ENCODE measurements at regions not wholly inside any gene's neighbourhood (a gene's known extent, or its start where the extent isn't known, plus 50 kb on each side); places are given as distances from the start of the nearest gene placed in this dataset.
"Not testable (repeated sequence)": the region's sequence is repeated elsewhere in the genome, so short reads cannot be mapped to it uniquely, and the experiment has no call there.

GRCh38 chr21:20459838-20460237 is 538.4 kb upstream of the NCAM2 start:
- Histone ChIP-seq H4K91ac (ENCODE audit: low read depth, low read length) (no peak overlapping the region), H3K14ac (ENCODE audit: low read length) (no peak overlapping the region), H4K8ac (ENCODE audit: low read depth, low read length) (no peak overlapping the region), H3K27me3 (ENCODE audit: insufficient read depth, low read length) (no peaks in the 10 kb centered on the region), H3K18ac (ENCODE audit: low read length) (no peak overlapping the region), H3K79me2 (ENCODE audit: control insufficient read depth, insufficient read depth, low read length, poor library complexity) (no peaks in the 10 kb centered on the region), H2BK5ac (ENCODE audit: low read depth, low read length, poor library complexity) (no peak overlapping the region), H3K4me1 (ENCODE audit: control insufficient read depth in 1 of 2, insufficient read depth in 2 of 2, low read length in 2 of 2) (peaks cover 3 to 4% of the 10 kb centered on the region in 2 experiments), H3K9ac (ENCODE audit: low read length) (no peak overlapping the region), H4K12ac (ENCODE audit: low read depth, low read length) (no peak overlapping the region), H2BK12ac (ENCODE audit: low read length) (no peak overlapping the region), H3K4me3 (ENCODE audit: low read depth, low read length) (no peak overlapping the region), H3K4me2 (ENCODE audit: low read length) (no peak overlapping the region), H3K36me3 (ENCODE audit: control insufficient read depth in 1 of 2, insufficient read depth in 2 of 2, low read length in 2 of 2) (no peaks in the 10 kb centered on the region), H2AK5ac (ENCODE audit: low read length) (no peak overlapping the region), H3K79me1 (ENCODE audit: low read length) (no peaks in the 10 kb centered on the region), H3K9me3 (ENCODE audit: insufficient read depth, low read depth, low read length) (no peaks in the 10 kb centered on the region), H2BK120ac (ENCODE audit: insufficient read depth, low read length, poor library complexity) (no peak overlapping the region), H3K23ac (ENCODE audit: low read length) (no peak overlapping the region), H2AFZ (ENCODE audit: insufficient read depth, low read length, poor library complexity) (no peak overlapping the region), H3K27ac (ENCODE audit: low read depth, low read length) (no peak overlapping the region), H3K4ac (ENCODE audit: low read depth, low read length) (no peak overlapping the region)
- no CpG with 5 or more reads among the region's 4 CpGs for WGBS (ENCODE audit: extremely low coverage, insufficient coverage, insufficient read length)
- DNase-seq: no peak

GRCh38 chr21:20463362-20463761 is 534.8 kb upstream of the NCAM2 start:
- DNase-seq: no peak
- no peaks in the 10 kb centered on the region for H3K79me1 ChIP-seq (ENCODE audit: low read length)
- no peak overlapping the region for H2BK120ac ChIP-seq (ENCODE audit: insufficient read depth, low read length, poor library complexity)
- no peak overlapping the region for H3K9ac ChIP-seq (ENCODE audit: low read length)
- H4K8ac ChIP-seq (ENCODE audit: low read depth, low read length): no peak overlapping the region
- no peak overlapping the region for H3K4me2 ChIP-seq (ENCODE audit: low read length)
- H2AFZ ChIP-seq (ENCODE audit: insufficient read depth, low read length, poor library complexity): no peak overlapping the region
- H3K18ac ChIP-seq (ENCODE audit: low read length): no peak overlapping the region
- H3K79me2 ChIP-seq (ENCODE audit: control insufficient read depth, insufficient read depth, low read length, poor library complexity): no peaks in the 10 kb centered on the region
- H3K27ac ChIP-seq (ENCODE audit: low read depth, low read length): no peak overlapping the region
- H2BK5ac ChIP-seq (ENCODE audit: low read depth, low read length, poor library complexity): no peak overlapping the region
- no peak overlapping the region for H4K12ac ChIP-seq (ENCODE audit: low read depth, low read length)
- no peak overlapping the region for H3K4me3 ChIP-seq (ENCODE audit: low read depth, low read length)
- no peak overlapping the region for H3K4ac ChIP-seq (ENCODE audit: low read depth, low read length)
- H3K23ac ChIP-seq (ENCODE audit: low read length): no peak overlapping the region
- H3K36me3 ChIP-seq (ENCODE audit: control insufficient read depth in 1 of 2, insufficient read depth in 2 of 2, low read length in 2 of 2): no peaks in the 10 kb centered on the region
- no peak overlapping the region for H4K91ac ChIP-seq (ENCODE audit: low read depth, low read length)
- no peak overlapping the region for H3K14ac ChIP-seq (ENCODE audit: low read length)
- no peak overlapping the region for H2AK5ac ChIP-seq (ENCODE audit: low read length)
- H2BK12ac ChIP-seq (ENCODE audit: low read length): no peak overlapping the region
- peaks cover 3 to 4% of the 10 kb centered on the region in 2 experiments for H3K4me1 ChIP-seq (ENCODE audit: control insufficient read depth in 1 of 2, insufficient read depth in 2 of 2, low read length in 2 of 2)
- H3K27me3 ChIP-seq (ENCODE audit: insufficient read depth, low read length): no peaks in the 10 kb centered on the region
- H3K9me3 ChIP-seq (ENCODE audit: insufficient read depth, low read depth, low read length): no peaks in the 10 kb centered on the region

GRCh38 chr21:20469361-20469760 is 528.8 kb upstream of the NCAM2 start:
- Histone ChIP-seq H4K8ac (ENCODE audit: low read depth, low read length) (no peak overlapping the region), H3K4me1 (ENCODE audit: control insufficient read depth in 1 of 2, insufficient read depth in 2 of 2, low read length in 2 of 2) (no peaks in the 10 kb centered on the region), H3K36me3 (ENCODE audit: control insufficient read depth in 1 of 2, insufficient read depth in 2 of 2, low read length in 2 of 2) (no peaks in the 10 kb centered on the region), H2BK120ac (ENCODE audit: insufficient read depth, low read length, poor library complexity) (no peak overlapping the region), H3K18ac (ENCODE audit: low read length) (no peak overlapping the region), H3K9ac (ENCODE audit: low read length) (no peak overlapping the region), H2BK12ac (ENCODE audit: low read length) (no peak overlapping the region), H3K14ac (ENCODE audit: low read length) (no peak overlapping the region), H3K79me1 (ENCODE audit: low read length) (no peaks in the 10 kb centered on the region), H3K27me3 (ENCODE audit: insufficient read depth, low read length) (no peaks in the 10 kb centered on the region), H4K91ac (ENCODE audit: low read depth, low read length) (no peak overlapping the region), H3K79me2 (ENCODE audit: control insufficient read depth, insufficient read depth, low read length, poor library complexity) (no peaks in the 10 kb centered on the region), H3K4me3 (ENCODE audit: low read depth, low read length) (no peak overlapping the region), H3K4me2 (ENCODE audit: low read length) (no peak overlapping the region), H3K4ac (ENCODE audit: low read depth, low read length) (no peak overlapping the region), H3K23ac (ENCODE audit: low read length) (no peak overlapping the region), H2AK5ac (ENCODE audit: low read length) (no peak overlapping the region), H2AFZ (ENCODE audit: insufficient read depth, low read length, poor library complexity) (no peak overlapping the region), H2BK5ac (ENCODE audit: low read depth, low read length, poor library complexity) (no peak overlapping the region), H3K9me3 (ENCODE audit: insufficient read depth, low read depth, low read length) (no peaks in the 10 kb centered on the region), H4K12ac (ENCODE audit: low read depth, low read length) (no peak overlapping the region), H3K27ac (ENCODE audit: low read depth, low read length) (no peak overlapping the region)
- no CpG with 5 or more reads among the region's 4 CpGs for WGBS (ENCODE audit: extremely low coverage, insufficient coverage, insufficient read length)
- DNase-seq: no peak

GRCh38 chr21:20486303-20486702 is 511.9 kb upstream of the NCAM2 start:
- Histone ChIP-seq H4K12ac (ENCODE audit: low read depth, low read length) (no peak overlapping the region), H3K27ac (ENCODE audit: low read depth, low read length) (no peak overlapping the region)

GRCh38 chr21:20502915-20503314 is 495.3 kb upstream of the NCAM2 start:
- not testable (repeated sequence) for H3K14ac ChIP-seq (ENCODE audit: low read length); H2BK120ac ChIP-seq (ENCODE audit: insufficient read depth, low read length, poor library complexity); H3K4me2 ChIP-seq (ENCODE audit: low read length); H4K12ac ChIP-seq (ENCODE audit: low read depth, low read length); H3K9ac ChIP-seq (ENCODE audit: low read length); H4K91ac ChIP-seq (ENCODE audit: low read depth, low read length); H2AFZ ChIP-seq (ENCODE audit: insufficient read depth, low read length, poor library complexity); H3K36me3 ChIP-seq (ENCODE audit: control insufficient read depth in 1 of 2, insufficient read depth in 2 of 2, low read length in 2 of 2); H3K27me3 ChIP-seq (ENCODE audit: insufficient read depth, low read length); H3K79me2 ChIP-seq (ENCODE audit: control insufficient read depth, insufficient read depth, low read length, poor library complexity); H4K8ac ChIP-seq (ENCODE audit: low read depth, low read length); H3K18ac ChIP-seq (ENCODE audit: low read length); H3K4ac ChIP-seq (ENCODE audit: low read depth, low read length); H2AK5ac ChIP-seq (ENCODE audit: low read length); H3K23ac ChIP-seq (ENCODE audit: low read length); H3K9me3 ChIP-seq (ENCODE audit: insufficient read depth, low read depth, low read length); H2BK12ac ChIP-seq (ENCODE audit: low read length); H3K4me1 ChIP-seq (ENCODE audit: control insufficient read depth in 1 of 2, insufficient read depth in 2 of 2, low read length in 2 of 2); DNase-seq; H3K27ac ChIP-seq (ENCODE audit: low read depth, low read length); H3K79me1 ChIP-seq (ENCODE audit: low read length); H3K4me3 ChIP-seq (ENCODE audit: low read depth, low read length); H2BK5ac ChIP-seq (ENCODE audit: low read depth, low read length, poor library complexity)
- WGBS (ENCODE audit: extremely low coverage, insufficient coverage, insufficient read length): no CpG with 5 or more reads among the region's 3 CpGs

More at GRCh38 chr21:20486303-20486702, 511.9 kb upstream of the NCAM2 start:
- Histone ChIP-seq H3K9me3 (ENCODE audit: insufficient read depth, low read depth, low read length) (no peaks in the 10 kb centered on the region), H3K79me1 (ENCODE audit: low read length) (no peaks in the 10 kb centered on the region), H3K14ac (ENCODE audit: low read length) (no peak overlapping the region), H3K79me2 (ENCODE audit: control insufficient read depth, insufficient read depth, low read length, poor library complexity) (no peaks in the 10 kb centered on the region), H3K4ac (ENCODE audit: low read depth, low read length) (no peak overlapping the region), H3K36me3 (ENCODE audit: control insufficient read depth in 1 of 2, insufficient read depth in 2 of 2, low read length in 2 of 2) (no peaks in the 10 kb centered on the region), H3K4me3 (ENCODE audit: low read depth, low read length) (no peak overlapping the region), H3K4me2 (ENCODE audit: low read length) (no peak overlapping the region), H2BK5ac (ENCODE audit: low read depth, low read length, poor library complexity) (no peak overlapping the region), H4K91ac (ENCODE audit: low read depth, low read length) (no peak overlapping the region), H2AK5ac (ENCODE audit: low read length) (no peak overlapping the region), H4K8ac (ENCODE audit: low read depth, low read length) (no peak overlapping the region), H3K4me1 (ENCODE audit: control insufficient read depth in 1 of 2, insufficient read depth in 2 of 2, low read length in 2 of 2) (no peaks in the 10 kb centered on the region), H2AFZ (ENCODE audit: insufficient read depth, low read length, poor library complexity) (no peak overlapping the region), H3K27me3 (ENCODE audit: insufficient read depth, low read length) (no peaks in the 10 kb centered on the region), H3K18ac (ENCODE audit: low read length) (no peak overlapping the region), H3K23ac (ENCODE audit: low read length) (no peak overlapping the region), H2BK120ac (ENCODE audit: insufficient read depth, low read length, poor library complexity) (no peak overlapping the region), H3K9ac (ENCODE audit: low read length) (no peak overlapping the region), H2BK12ac (ENCODE audit: low read length) (no peak overlapping the region)
- DNase-seq: no peak
